K562 (cell line): ENCODE measurements at regions not wholly inside any gene's neighbourhood (a gene's known extent, or its start where the extent isn't known, plus 50 kb on each side); places are given as distances from the start of the nearest gene placed in this dataset.

Experiments used
- EZH2 ChIP-seq: IDR thresholded peaks from 2 replicates; pipeline ENCODE4 v1.6.1; 2012; ENCODE audit warnings: low read depth, mild to moderate bottlenecking, inconsistent platforms, low read length, borderline replicate concordance
- FIP1L1 ChIP-seq: fragments of 200-400 bp; formaldehyde crosslinking; IDR thresholded peaks from 2 replicates; pipeline ENCODE4 v1.6.1; 2018; ENCODE audit warnings: mild to moderate bottlenecking, low read depth, low read length; ENCODE audit not compliant: poor library complexity, severe bottlenecking
- MCM2 ChIP-seq: fragments of 450-650 bp; IDR thresholded peaks from 2 replicates; pipeline ENCODE4 v1.6.1; 2017; ENCODE audit warnings: low read depth, mild to moderate bottlenecking
- XRCC4 ChIP-seq: IDR thresholded peaks from one replicate; pipeline ENCODE4 v1.6.1; 2011; ENCODE audit not compliant: insufficient read depth, insufficient read length; ENCODE audit errors: extremely low read depth
- ZNF3 ChIP-seq: fragments of 250-450 bp; sonication (Bioruptor Pico); IDR thresholded peaks from 2 replicates; pipeline ENCODE4 v1.5.0; 2021; ENCODE audit warnings: mild to moderate bottlenecking, moderate library complexity
- TF ChIP-seq, protein P1 (sequence below): fragments of 450-650 bp; IDR thresholded peaks from 2 replicates; pipeline ENCODE4 v1.6.1; 2016; ENCODE audit warnings: mild to moderate bottlenecking
- TF ChIP-seq, protein P2 (sequence below), 3 experiments: IDR thresholded peaks in 2 of 3; conservative IDR thresholded peaks in 1 of 3; 2 replicates each; pipeline ENCODE4 v1.5.1; 2011 to 2012; ENCODE audit warnings: low read length in 3 of 3, mild to moderate bottlenecking in 3 of 3, control low read depth in 2 of 3, improper control_type of control experiment in 1 of 3, inconsistent platforms in 1 of 3, low read depth in 1 of 3, mixed read lengths in 1 of 3, moderate library complexity in 1 of 3; ENCODE audit not compliant: insufficient read depth in 2 of 3
- TF ChIP-seq, protein P3 (sequence below): fragments of 450-650 bp; IDR thresholded peaks from 2 replicates; pipeline ENCODE4 v1.6.1; 2016; ENCODE audit warnings: missing biosample characterization, missing genetic modification characterization

DNA sequence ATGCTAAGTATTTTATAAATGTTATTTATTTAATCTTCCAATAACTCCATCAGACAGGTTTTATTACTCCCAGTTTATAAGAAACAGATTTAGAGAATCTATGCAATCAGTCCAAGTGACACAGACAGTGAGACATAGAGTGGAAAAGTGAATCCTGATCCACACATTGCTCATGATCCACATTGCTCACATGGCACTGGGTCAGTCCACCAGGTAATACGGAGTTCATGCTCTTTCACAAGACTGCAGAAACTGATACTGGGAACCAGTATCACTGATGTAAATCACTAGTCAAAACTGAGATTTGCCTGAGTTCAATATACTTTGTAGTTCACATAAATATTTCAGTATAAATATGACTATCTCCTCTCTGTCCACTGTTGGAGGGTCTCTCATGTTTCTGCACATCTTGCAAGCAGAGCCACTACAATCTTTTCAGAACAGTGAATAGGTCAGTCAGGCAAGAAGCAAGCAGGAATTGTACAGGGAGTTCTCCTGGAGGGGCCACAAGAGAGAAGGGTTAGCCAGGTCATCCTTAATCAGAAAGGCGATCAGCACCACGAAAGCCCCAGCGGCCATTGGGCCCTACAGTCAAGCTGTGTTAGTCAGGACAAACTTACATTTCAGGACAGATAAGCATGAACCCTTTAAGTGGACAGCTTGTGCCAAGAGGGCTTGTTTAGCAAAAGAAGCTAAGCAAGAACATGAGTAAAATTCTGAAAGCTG, 275.4 kb upstream of the NR5A2 start (continued):
- TF ChIP-seq, protein P1, sequence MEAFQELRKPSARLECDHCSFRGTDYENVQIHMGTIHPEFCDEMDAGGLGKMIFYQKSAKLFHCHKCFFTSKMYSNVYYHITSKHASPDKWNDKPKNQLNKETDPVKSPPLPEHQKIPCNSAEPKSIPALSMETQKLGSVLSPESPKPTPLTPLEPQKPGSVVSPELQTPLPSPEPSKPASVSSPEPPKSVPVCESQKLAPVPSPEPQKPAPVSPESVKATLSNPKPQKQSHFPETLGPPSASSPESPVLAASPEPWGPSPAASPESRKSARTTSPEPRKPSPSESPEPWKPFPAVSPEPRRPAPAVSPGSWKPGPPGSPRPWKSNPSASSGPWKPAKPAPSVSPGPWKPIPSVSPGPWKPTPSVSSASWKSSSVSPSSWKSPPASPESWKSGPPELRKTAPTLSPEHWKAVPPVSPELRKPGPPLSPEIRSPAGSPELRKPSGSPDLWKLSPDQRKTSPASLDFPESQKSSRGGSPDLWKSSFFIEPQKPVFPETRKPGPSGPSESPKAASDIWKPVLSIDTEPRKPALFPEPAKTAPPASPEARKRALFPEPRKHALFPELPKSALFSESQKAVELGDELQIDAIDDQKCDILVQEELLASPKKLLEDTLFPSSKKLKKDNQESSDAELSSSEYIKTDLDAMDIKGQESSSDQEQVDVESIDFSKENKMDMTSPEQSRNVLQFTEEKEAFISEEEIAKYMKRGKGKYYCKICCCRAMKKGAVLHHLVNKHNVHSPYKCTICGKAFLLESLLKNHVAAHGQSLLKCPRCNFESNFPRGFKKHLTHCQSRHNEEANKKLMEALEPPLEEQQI, result no peak
- no peak for TF ChIP-seq MCM2
- no peak for TF ChIP-seq EZH2
- no peak for TF ChIP-seq XRCC4
- TF ChIP-seq, protein P2, sequence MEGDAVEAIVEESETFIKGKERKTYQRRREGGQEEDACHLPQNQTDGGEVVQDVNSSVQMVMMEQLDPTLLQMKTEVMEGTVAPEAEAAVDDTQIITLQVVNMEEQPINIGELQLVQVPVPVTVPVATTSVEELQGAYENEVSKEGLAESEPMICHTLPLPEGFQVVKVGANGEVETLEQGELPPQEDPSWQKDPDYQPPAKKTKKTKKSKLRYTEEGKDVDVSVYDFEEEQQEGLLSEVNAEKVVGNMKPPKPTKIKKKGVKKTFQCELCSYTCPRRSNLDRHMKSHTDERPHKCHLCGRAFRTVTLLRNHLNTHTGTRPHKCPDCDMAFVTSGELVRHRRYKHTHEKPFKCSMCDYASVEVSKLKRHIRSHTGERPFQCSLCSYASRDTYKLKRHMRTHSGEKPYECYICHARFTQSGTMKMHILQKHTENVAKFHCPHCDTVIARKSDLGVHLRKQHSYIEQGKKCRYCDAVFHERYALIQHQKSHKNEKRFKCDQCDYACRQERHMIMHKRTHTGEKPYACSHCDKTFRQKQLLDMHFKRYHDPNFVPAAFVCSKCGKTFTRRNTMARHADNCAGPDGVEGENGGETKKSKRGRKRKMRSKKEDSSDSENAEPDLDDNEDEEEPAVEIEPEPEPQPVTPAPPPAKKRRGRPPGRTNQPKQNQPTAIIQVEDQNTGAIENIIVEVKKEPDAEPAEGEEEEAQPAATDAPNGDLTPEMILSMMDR (IDR thresholded peaks at IDR 0.05 in 2 of 3, conservative IDR thresholded peaks at IDR 0.05 in 1 of 3; ENCODE audit: insufficient read depth in 2 of 3, low read depth in 1 of 3, low read length in 3 of 3), result no peak
- TF ChIP-seq FIP1L1, result no peak
- TF ChIP-seq ZNF3 (CRISPR knock-in tag), result no peak
- TF ChIP-seq, protein P3, sequence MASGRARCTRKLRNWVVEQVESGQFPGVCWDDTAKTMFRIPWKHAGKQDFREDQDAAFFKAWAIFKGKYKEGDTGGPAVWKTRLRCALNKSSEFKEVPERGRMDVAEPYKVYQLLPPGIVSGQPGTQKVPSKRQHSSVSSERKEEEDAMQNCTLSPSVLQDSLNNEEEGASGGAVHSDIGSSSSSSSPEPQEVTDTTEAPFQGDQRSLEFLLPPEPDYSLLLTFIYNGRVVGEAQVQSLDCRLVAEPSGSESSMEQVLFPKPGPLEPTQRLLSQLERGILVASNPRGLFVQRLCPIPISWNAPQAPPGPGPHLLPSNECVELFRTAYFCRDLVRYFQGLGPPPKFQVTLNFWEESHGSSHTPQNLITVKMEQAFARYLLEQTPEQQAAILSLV (tag), result no peak
- TF ChIP-seq, all 486 proteins: peak for 0
